CD8-positive, alpha-beta memory T cell (primary cell): ENCODE measurements at regions not wholly inside any gene's neighbourhood (a gene's known extent, or its start where the extent isn't known, plus 50 kb on each side); places are given as distances from the start of the nearest gene placed in this dataset.

Source experiments
- CTCF ChIA-PET: fragments of 350-600 bp; sonication (Branson Sonifier 250); formaldehyde crosslinking; loops from one replicate; lab custom pipeline; 2021; ENCODE audit warnings: antibody characterized with exemption; lab: Charles Lee
- POLR2A ChIA-PET: fragments of 350-600 bp; sonication (Branson Sonifier 250); formaldehyde crosslinking; loops from one replicate; lab custom pipeline; 2021; ENCODE audit warnings: antibody characterized with exemption; lab: Charles Lee
- DNase-seq, 5 donors: peaks; one replicate each; pipeline versions ENCODE4 v3.0.0 to v3.0.0-alpha.2; 2020 to 2022; ENCODE audit warnings: mixed read lengths in 1 of 5
- H3K27ac ChIP-seq: one replicate; pipeline ENCODE4 v1.7.0; 2013; ENCODE audit warnings: low read depth, mild to moderate bottlenecking, low read length, moderate library complexity
- H3K27me3 ChIP-seq: 2 replicates; pipeline ENCODE4 v1.7.0; 2013; ENCODE audit warnings: low read length, mild to moderate bottlenecking; ENCODE audit not compliant: insufficient read depth, poor library complexity, severe bottlenecking
- H3K36me3 ChIP-seq: 2 replicates; pipeline ENCODE4 v1.7.0; 2013; ENCODE audit warnings: mild to moderate bottlenecking, low read length, moderate library complexity; ENCODE audit not compliant: insufficient read depth
- H3K4me1 ChIP-seq: 2 replicates; pipeline ENCODE4 v1.7.0; 2013; ENCODE audit warnings: mild to moderate bottlenecking, low read length, moderate library complexity; ENCODE audit not compliant: insufficient read depth
- H3K4me3 ChIP-seq: 2 replicates; pipeline ENCODE4 v1.7.0; 2013; ENCODE audit warnings: mild to moderate bottlenecking, low read length
- H3K9me3 ChIP-seq: 2 replicates; pipeline ENCODE4 v1.7.0; 2013; ENCODE audit warnings: mild to moderate bottlenecking, low read length
- H3K27ac Mint-ChIP-seq, 8 donors: one replicate each; pipeline ENCODE4 v1.8.0; 2020 to 2021; ENCODE audit warnings: mixed read lengths in 8 of 8, mild to moderate bottlenecking in 6 of 8, inconsistent platforms in 3 of 8, moderate library complexity in 3 of 8
- H3K27me3 Mint-ChIP-seq, 2 donors: one replicate each; pipeline ENCODE4 v1.8.0; 2020 to 2021; ENCODE audit warnings: mixed read lengths in 2 of 2, mild to moderate bottlenecking in 1 of 2, moderate library complexity in 1 of 2
- H3K36me3 Mint-ChIP-seq, 3 donors: one replicate each; pipeline ENCODE4 v1.8.0; 2020 to 2021; ENCODE audit warnings: mixed read lengths in 3 of 3, inconsistent platforms in 1 of 3, mild to moderate bottlenecking in 1 of 3
- H3K4me1 Mint-ChIP-seq, 3 donors: one replicate each; pipeline ENCODE4 v1.8.0; 2020 to 2021; ENCODE audit warnings: mixed read lengths in 3 of 3, inconsistent platforms in 1 of 3, mild to moderate bottlenecking in 1 of 3
- H3K4me3 Mint-ChIP-seq, 7 donors: one replicate each; pipeline ENCODE4 v1.8.0; 2020 to 2021; ENCODE audit warnings: mixed read lengths in 7 of 7, mild to moderate bottlenecking in 6 of 7, moderate library complexity in 4 of 7, inconsistent platforms in 2 of 7
- H3K9me3 Mint-ChIP-seq, 5 donors: one replicate each; pipeline ENCODE4 v1.8.0; 2020 to 2022; ENCODE audit warnings: mixed read lengths in 5 of 5, mild to moderate bottlenecking in 3 of 5, moderate library complexity in 2 of 5, inconsistent platforms in 1 of 5

DNA sequence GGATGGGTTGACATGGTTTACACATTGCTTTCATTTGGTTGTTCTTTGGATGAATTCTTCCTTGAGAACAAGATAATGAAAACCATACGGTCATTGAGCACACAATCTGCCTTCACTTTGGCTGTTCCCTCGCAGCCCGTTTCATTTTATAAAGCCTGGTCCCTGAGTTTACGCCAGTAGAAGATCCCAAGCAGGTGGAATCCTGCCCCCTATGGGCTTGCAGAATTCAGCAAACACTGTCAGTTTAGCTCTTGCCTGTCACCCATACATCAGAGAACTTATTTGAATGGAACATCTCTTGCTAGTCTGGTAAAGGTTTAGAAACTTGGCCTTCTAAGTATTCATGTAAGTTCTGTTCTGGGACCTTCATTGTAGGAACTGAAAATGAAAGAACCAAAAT is 666.4 kb upstream of the ZEB2 start:
- H3K36me3 ChIP-seq: no peaks in the 10 kb centered on the region
- CTCF ChIA-PET: no interaction called here
- H3K27ac Mint-ChIP-seq: peak overlapping the region in 1 of 8 donors; percentile 48
- no peak overlapping the region for H3K4me3 ChIP-seq
- POLR2A ChIA-PET: no interaction called here
- H3K4me3 Mint-ChIP-seq: no peak overlapping the region
- no peaks in the 10 kb centered on the region for H3K4me1 Mint-ChIP-seq
- H3K9me3 ChIP-seq: no peaks in the 10 kb centered on the region
- H3K36me3 Mint-ChIP-seq: no peaks in the 10 kb centered on the region
- peaks cover 0 to 1% of the 10 kb centered on the region in 2 donors for H3K27me3 Mint-ChIP-seq
- H3K27me3 ChIP-seq: no peaks in the 10 kb centered on the region
- H3K9me3 Mint-ChIP-seq: no peaks in the 10 kb centered on the region
- no peak for DNase-seq
- H3K27ac ChIP-seq: no peak overlapping the region
- H3K4me1 ChIP-seq: no peaks in the 10 kb centered on the region

DNA sequence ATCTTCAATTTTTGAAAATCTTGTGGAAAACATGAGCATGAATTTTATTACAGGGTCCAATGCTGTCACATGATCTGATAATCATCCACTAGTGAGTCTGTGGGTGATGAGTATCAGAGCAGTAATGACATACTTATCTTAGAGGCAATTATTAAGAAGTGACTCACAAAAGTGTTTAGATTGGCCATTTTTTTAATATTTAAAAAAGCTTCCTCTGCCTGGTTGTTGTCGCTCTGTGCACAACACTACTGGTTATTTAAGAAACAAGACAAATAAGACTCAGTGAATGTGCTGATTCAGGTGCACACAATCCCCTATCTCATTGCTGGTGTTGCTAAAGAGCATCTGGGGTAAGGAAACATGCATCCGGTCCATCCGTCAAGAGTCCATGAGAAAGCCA is 665.8 kb upstream of the ZEB2 start:
- ChIA-PET POLR2A (no interaction called here), CTCF (no interaction called here)
- Mint-ChIP-seq H3K9me3 (no peaks in the 10 kb centered on the region), H3K36me3 (no peaks in the 10 kb centered on the region), H3K4me1 (no peaks in the 10 kb centered on the region), H3K4me3 (no peak overlapping the region), H3K27me3 (peaks cover 0 to 1% of the 10 kb centered on the region in 2 donors), H3K27ac (no peak overlapping the region)
- Histone ChIP-seq H3K27ac (no peak overlapping the region), H3K27me3 (no peaks in the 10 kb centered on the region), H3K4me3 (no peak overlapping the region), H3K36me3 (no peaks in the 10 kb centered on the region), H3K4me1 (no peaks in the 10 kb centered on the region), H3K9me3 (no peaks in the 10 kb centered on the region)
- no peak for DNase-seq

- Histone ChIP-seq H3K27ac (no peak overlapping the region), H3K36me3 (no peaks in the 10 kb centered on the region), H3K4me3 (no peak overlapping the region), H3K4me1 (no peaks in the 10 kb centered on the region), H3K27me3 (no peaks in the 10 kb centered on the region), H3K9me3 (no peaks in the 10 kb centered on the region)
- POLR2A ChIA-PET: no interaction called here
- Mint-ChIP-seq H3K27ac (no peak overlapping the region), H3K4me1 (no peaks in the 10 kb centered on the region), H3K9me3 (no peaks in the 10 kb centered on the region), H3K4me3 (no peak overlapping the region), H3K27me3 (peaks cover 0 to 1% of the 10 kb centered on the region in 2 donors), H3K36me3 (no peaks in the 10 kb centered on the region)
- no peak for DNase-seq
- CTCF ChIA-PET: no interaction called here
These were observed 665.1 kb upstream of the ZEB2 start for GRCh38 chr2:145184741-145185651.

GRCh38 chr2:145169285-145169684 is 649.4 kb upstream of the ZEB2 start:
- ChIA-PET CTCF (no interaction called here), POLR2A (no interaction called here)
- no peaks in the 10 kb centered on the region for H3K36me3 ChIP-seq
- no peak overlapping the region for H3K27ac ChIP-seq
- no peaks in the 10 kb centered on the region for H3K27me3 ChIP-seq
- no peak for DNase-seq
- no peaks in the 10 kb centered on the region for H3K27me3 Mint-ChIP-seq
- no peak overlapping the region for H3K4me3 ChIP-seq
- H3K9me3 ChIP-seq: no peaks in the 10 kb centered on the region
- H3K4me1 Mint-ChIP-seq: no peaks in the 10 kb centered on the region
- no peak overlapping the region for H3K27ac Mint-ChIP-seq
- H3K4me1 ChIP-seq: no peaks in the 10 kb centered on the region
- H3K36me3 Mint-ChIP-seq: no peaks in the 10 kb centered on the region
- no peaks in the 10 kb centered on the region for H3K9me3 Mint-ChIP-seq
- H3K4me3 Mint-ChIP-seq: no peak overlapping the region

DNA sequence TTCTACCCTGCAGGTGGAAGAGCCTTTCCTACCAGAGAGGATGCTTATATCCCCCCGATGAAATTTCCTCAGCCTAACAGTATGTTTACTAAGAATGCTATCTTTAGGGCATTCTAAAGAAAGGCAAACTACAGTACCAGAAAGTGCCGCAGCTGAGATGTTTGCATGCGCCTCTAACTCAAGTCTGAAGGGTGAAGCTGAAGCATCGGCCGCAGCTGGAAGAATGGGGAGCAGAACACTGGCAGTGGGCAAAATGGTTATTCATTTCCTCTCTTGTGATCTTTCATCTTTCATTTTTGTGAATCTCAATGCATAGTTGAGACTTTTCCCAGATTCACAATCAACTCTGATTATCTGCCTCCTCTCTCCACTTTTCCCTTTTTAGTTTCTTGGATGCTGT is 648.2 kb upstream of the ZEB2 start:
- ChIA-PET CTCF (no interaction called here), POLR2A (no interaction called here)
- H3K36me3 ChIP-seq: no peaks in the 10 kb centered on the region
- H3K4me1 ChIP-seq: no peaks in the 10 kb centered on the region
- no peaks in the 10 kb centered on the region for H3K9me3 ChIP-seq
- no peaks in the 10 kb centered on the region for H3K9me3 Mint-ChIP-seq
- H3K27ac ChIP-seq: no peak overlapping the region
- H3K27ac Mint-ChIP-seq: no peak overlapping the region
- no peak overlapping the region for H3K4me3 ChIP-seq
- no peaks in the 10 kb centered on the region for H3K36me3 Mint-ChIP-seq
- H3K4me1 Mint-ChIP-seq: no peaks in the 10 kb centered on the region
- no peak overlapping the region for H3K4me3 Mint-ChIP-seq
- no peaks in the 10 kb centered on the region for H3K27me3 ChIP-seq
- H3K27me3 Mint-ChIP-seq: no peaks in the 10 kb centered on the region
- DNase-seq: no peak

DNA sequence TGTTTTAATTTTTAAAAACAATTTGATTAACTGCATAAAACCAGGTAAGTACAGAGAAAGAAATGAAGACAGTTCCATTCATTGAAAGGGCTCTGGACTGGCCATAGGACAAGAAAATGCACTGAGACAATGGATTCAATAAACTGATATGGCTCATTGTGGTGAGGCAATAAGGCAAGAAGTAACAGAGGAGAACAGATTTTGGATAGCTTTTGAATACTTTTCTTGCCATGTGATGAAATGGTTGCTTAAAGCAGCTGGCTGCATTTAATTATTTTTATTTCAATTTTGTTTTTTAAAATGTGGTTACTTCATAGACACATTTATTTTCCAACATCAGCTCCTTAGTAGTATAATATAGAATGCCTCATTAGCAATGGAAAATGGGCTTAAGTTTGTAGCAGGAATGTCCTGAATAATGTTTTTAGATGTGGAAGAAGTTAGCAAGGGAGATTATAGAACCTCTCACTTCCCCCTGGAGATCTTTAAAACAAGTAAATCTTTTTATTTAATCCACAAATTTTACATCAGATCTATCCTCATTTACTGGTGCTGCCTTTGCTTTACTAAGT is 646.9 kb upstream of the ZEB2 start:
- ChIA-PET CTCF (no interaction called here), POLR2A (no interaction called here)
- peaks cover 0 to 4% of the 10 kb centered on the region in 2 donors for H3K27me3 Mint-ChIP-seq
- no peak overlapping the region for H3K27ac Mint-ChIP-seq
- no peaks in the 10 kb centered on the region for H3K9me3 Mint-ChIP-seq
- Histone ChIP-seq H3K4me3 (no peak overlapping the region), H3K36me3 (no peaks in the 10 kb centered on the region), H3K27me3 (no peaks in the 10 kb centered on the region), H3K4me1 (no peaks in the 10 kb centered on the region), H3K9me3 (no peaks in the 10 kb centered on the region), H3K27ac (no peak overlapping the region)
- H3K4me3 Mint-ChIP-seq: no peak overlapping the region
- H3K36me3 Mint-ChIP-seq: no peaks in the 10 kb centered on the region
- no peak for DNase-seq
- no peaks in the 10 kb centered on the region for H3K4me1 Mint-ChIP-seq

DNA sequence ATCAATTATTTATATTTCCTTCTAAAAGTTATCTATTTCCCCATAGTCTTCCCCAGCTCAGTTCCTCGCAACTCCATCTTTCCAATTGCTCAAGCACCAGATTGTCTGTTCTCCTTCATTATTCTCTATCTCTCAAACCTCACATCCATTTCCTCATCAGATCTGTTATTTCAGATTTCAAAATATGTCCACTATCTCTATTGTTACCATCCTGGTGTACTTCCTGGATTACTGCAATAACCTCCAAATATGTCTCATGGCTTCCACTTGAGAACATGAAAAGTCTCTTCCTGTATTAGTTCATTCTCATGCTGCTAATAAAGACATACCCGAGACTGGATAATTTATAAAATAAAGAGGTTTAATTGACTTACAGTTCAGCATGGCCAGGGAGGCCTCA is 641.7 kb upstream of the ZEB2 start:
- no peaks in the 10 kb centered on the region for H3K36me3 Mint-ChIP-seq
- CTCF ChIA-PET: no interaction called here

GRCh38 chr2:145160855-145161254 is 640.9 kb upstream of the ZEB2 start:
- Mint-ChIP-seq H3K27me3 (peaks cover 4% of the 10 kb centered on the region in 2 donors), H3K4me1 (no peaks in the 10 kb centered on the region), H3K27ac (no peak overlapping the region), H3K36me3 (no peaks in the 10 kb centered on the region), H3K4me3 (no peak overlapping the region), H3K9me3 (no peaks in the 10 kb centered on the region)
- Histone ChIP-seq H3K4me3 (no peak overlapping the region), H3K9me3 (no peaks in the 10 kb centered on the region), H3K27me3 (no peaks in the 10 kb centered on the region), H3K27ac (no peak overlapping the region), H3K4me1 (no peaks in the 10 kb centered on the region), H3K36me3 (no peaks in the 10 kb centered on the region)
- ChIA-PET POLR2A (no interaction called here), CTCF (no interaction called here)
- no peak for DNase-seq

More for the DNA sequence above, 641.7 kb upstream of the ZEB2 start:
- H3K36me3 ChIP-seq: no peaks in the 10 kb centered on the region
- POLR2A ChIA-PET: no interaction called here
- H3K4me1 ChIP-seq: no peaks in the 10 kb centered on the region
- no peaks in the 10 kb centered on the region for H3K9me3 ChIP-seq
- H3K4me3 ChIP-seq: no peak overlapping the region
- H3K27ac ChIP-seq: no peak overlapping the region
- Mint-ChIP-seq H3K4me3 (no peak overlapping the region), H3K27ac (no peak overlapping the region), H3K4me1 (no peaks in the 10 kb centered on the region), H3K27me3 (peaks cover 4% of the 10 kb centered on the region in 2 donors), H3K9me3 (no peaks in the 10 kb centered on the region)
- no peak for DNase-seq
- no peaks in the 10 kb centered on the region for H3K27me3 ChIP-seq
